ENCODE measurements at regions not wholly inside any gene's neighbourhood (a gene's known extent, or its start where the extent isn't known, plus 50 kb on each side); places are given as distances from the start of the nearest gene placed in this dataset.

DNA sequence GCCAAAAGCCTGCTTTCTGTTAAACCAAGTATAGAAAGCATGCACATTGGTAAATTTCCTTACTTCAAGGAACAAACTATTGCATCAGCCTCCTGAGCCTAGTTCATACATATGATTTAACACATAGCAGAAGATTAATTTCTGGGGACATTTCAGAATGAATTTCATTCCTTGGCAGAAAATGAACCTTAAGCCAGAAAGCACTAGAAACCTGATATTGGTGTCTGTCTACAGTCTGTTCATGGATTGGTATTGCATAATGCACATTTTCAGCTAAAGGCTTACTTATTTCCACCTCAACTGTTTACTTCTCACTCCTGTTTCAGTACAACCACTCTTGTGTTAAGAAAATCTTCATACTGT lies 1471.8 kb upstream of the NUDT12 start:
- no peaks in the 10 kb centered on the region for H3K27me3 ChIP-seq (replicated peaks; ENCODE audit: insufficient read depth)
- TF ChIP-seq, protein P1, sequence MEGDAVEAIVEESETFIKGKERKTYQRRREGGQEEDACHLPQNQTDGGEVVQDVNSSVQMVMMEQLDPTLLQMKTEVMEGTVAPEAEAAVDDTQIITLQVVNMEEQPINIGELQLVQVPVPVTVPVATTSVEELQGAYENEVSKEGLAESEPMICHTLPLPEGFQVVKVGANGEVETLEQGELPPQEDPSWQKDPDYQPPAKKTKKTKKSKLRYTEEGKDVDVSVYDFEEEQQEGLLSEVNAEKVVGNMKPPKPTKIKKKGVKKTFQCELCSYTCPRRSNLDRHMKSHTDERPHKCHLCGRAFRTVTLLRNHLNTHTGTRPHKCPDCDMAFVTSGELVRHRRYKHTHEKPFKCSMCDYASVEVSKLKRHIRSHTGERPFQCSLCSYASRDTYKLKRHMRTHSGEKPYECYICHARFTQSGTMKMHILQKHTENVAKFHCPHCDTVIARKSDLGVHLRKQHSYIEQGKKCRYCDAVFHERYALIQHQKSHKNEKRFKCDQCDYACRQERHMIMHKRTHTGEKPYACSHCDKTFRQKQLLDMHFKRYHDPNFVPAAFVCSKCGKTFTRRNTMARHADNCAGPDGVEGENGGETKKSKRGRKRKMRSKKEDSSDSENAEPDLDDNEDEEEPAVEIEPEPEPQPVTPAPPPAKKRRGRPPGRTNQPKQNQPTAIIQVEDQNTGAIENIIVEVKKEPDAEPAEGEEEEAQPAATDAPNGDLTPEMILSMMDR (IDR thresholded peaks at IDR 0.05), result no peak
- no peak for TF ChIP-seq POLR2A (IDR thresholded peaks at IDR 0.05)
- no peak for TF ChIP-seq POLR2AphosphoS5 (IDR thresholded peaks at IDR 0.05)
- H3K4me1 ChIP-seq (replicated peaks), result no peaks in the 10 kb centered on the region
- H3K9me3 ChIP-seq, result no peaks in the 10 kb centered on the region
- H3K4me3 ChIP-seq, result no peak overlapping the region
- DNase-seq (ENCODE audit: low spot score), result no peak
- intact Hi-C loops (cut with DNase I), result no loop called here
- H3K36me3 ChIP-seq, result no peaks in the 10 kb centered on the region
- H3K27ac ChIP-seq, result no peak overlapping the region

DNA sequence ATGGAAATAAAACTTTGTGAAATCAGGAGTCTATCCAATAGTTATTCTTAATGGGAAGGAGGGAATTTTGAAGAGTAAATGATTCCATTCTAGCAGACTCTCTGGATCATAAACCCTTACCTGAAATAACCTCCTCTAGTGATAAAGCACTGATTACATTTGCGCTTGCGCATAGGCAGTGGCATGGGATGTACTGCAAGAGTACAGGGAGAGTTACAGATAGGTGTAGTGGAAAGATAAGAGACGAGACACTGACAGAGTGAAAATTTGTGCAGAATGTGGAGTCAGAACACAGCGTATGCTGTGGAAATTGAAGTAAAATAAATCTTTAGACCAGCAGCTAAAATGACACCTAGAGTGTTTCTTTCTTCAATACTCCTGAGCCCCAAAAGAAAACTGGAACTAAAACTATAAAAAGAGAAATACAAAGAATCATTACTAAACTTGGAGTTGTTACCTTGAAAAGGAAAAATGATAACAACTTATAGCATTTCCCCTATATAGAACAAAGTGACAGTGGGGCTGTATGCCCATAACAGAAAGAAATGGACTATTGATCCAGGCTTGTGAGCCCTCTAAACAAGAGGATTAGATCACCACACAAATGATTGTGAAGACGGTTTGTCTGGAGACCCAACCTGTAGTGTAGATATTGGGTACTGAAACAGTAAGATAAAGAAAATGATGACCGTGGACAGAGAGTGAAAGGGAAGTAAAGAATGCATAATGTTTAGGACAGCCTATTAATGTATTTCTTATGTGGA lies 1471.2 kb upstream of the NUDT12 start:
- no peak for DNase-seq (ENCODE audit: low spot score)
- no peaks in the 10 kb centered on the region for H3K36me3 ChIP-seq
- no peak overlapping the region for H3K4me3 ChIP-seq
- no peaks in the 10 kb centered on the region for H3K4me1 ChIP-seq (replicated peaks)
- no peaks in the 10 kb centered on the region for H3K9me3 ChIP-seq
- no peak overlapping the region for H3K27ac ChIP-seq
- 86% methylated on average over 6 of the region's 6 CpGs for WGBS
- no peaks in the 10 kb centered on the region for H3K27me3 ChIP-seq (replicated peaks; ENCODE audit: insufficient read depth)
- intact Hi-C loops (cut with DNase I), result no loop called here
- TF ChIP-seq, protein P1 (IDR thresholded peaks at IDR 0.05), result no peak
- TF ChIP-seq POLR2A (IDR thresholded peaks at IDR 0.05) (no peak), POLR2AphosphoS5 (IDR thresholded peaks at IDR 0.05) (no peak)

DNA sequence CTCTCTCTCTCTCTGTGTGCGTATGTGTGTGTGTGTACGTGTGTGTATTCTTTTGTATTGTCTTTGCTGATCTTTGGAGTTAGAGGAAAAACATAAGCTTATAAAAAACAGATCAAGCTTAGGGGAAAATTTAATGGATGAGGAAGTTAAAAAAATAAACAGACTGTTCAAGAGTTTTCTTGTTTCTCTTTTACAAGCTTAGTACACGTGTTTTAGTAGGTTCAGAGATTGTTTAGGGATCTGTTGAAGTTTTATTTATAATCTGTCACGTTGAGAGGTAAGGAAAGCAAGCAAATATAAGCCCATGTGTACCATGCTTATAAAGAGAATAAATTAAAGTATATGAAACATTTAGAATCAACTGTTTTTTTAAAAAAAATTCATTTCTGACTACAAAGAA lies 1470.3 kb upstream of the NUDT12 start:
- H3K9me3 ChIP-seq, result no peaks in the 10 kb centered on the region
- no peaks in the 10 kb centered on the region for H3K36me3 ChIP-seq
- H3K27me3 ChIP-seq (replicated peaks; ENCODE audit: insufficient read depth), result no peaks in the 10 kb centered on the region
- H3K4me3 ChIP-seq, result no peak overlapping the region
- intact Hi-C loops (cut with DNase I), result no loop called here
- TF ChIP-seq POLR2AphosphoS5 (IDR thresholded peaks at IDR 0.05) (no peak), POLR2A (IDR thresholded peaks at IDR 0.05) (no peak)
- TF ChIP-seq, protein P1 (IDR thresholded peaks at IDR 0.05), result no peak
- 11% methylated on average over 4 of the region's 4 CpGs for WGBS
- H3K27ac ChIP-seq, result no peak overlapping the region
- no peaks in the 10 kb centered on the region for H3K4me1 ChIP-seq (replicated peaks)
- DNase-seq (ENCODE audit: low spot score), result no peak

DNA sequence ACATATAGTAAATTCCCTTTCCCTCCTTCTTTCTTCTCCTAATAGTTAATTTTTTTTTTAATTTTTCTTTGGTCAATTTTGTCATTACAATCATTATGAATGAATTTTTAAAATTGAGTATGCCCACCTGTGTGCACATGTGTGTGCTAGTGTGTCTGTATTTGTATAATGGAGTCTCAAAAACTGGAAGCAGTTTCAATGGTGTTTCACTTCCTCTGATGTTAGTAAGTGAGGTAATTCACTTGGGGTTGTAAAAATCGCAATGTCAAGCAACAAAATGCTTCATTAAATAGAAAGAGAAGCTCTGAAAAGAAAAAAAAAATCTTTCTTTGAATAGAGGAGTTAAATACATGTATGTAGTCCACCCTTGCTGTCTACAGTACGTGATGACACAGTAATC lies 1467.6 kb upstream of the NUDT12 start:
- 45% methylated on average over 2 of the region's 2 CpGs for WGBS
- intact Hi-C loops (cut with DNase I), result no loop called here
- no peaks in the 10 kb centered on the region for H3K9me3 ChIP-seq
- TF ChIP-seq POLR2A (IDR thresholded peaks at IDR 0.05) (no peak), POLR2AphosphoS5 (IDR thresholded peaks at IDR 0.05) (no peak)
- TF ChIP-seq, protein P1 (IDR thresholded peaks at IDR 0.05), result no peak
- H3K27me3 ChIP-seq (replicated peaks; ENCODE audit: insufficient read depth), result no peaks in the 10 kb centered on the region
- no peak for DNase-seq (ENCODE audit: low spot score)
- H3K4me1 ChIP-seq (replicated peaks), result no peaks in the 10 kb centered on the region
- no peaks in the 10 kb centered on the region for H3K36me3 ChIP-seq
- no peak overlapping the region for H3K27ac ChIP-seq
- no peak overlapping the region for H3K4me3 ChIP-seq

DNA sequence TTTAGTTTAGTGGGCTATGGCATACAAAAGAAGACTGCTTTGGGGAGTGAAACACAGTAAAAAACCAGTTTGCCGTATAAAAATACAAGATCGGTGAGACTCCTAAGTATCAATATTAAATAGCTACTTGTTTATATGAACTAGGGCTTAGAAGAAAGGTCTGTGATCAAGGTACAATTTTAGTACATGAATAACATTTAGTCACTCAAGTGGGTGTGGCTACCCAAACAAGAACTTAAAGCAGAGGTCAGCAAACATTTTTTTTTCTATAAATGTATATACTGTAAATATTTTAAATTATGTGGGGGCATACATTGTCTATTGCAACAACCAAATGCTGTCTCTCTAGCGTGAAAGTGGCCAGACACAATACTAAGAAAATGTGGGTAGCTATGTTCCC lies 1452.5 kb upstream of the NUDT12 start:
- no peak overlapping the region for H3K27ac ChIP-seq
- H3K4me3 ChIP-seq, result no peak overlapping the region
- H3K9me3 ChIP-seq, result no peaks in the 10 kb centered on the region
- TF ChIP-seq POLR2A (IDR thresholded peaks at IDR 0.05) (no peak), POLR2AphosphoS5 (IDR thresholded peaks at IDR 0.05) (no peak)
- TF ChIP-seq, protein P1 (IDR thresholded peaks at IDR 0.05), result no peak
- no peaks in the 10 kb centered on the region for H3K27me3 ChIP-seq (replicated peaks; ENCODE audit: insufficient read depth)
- 87% methylated on average over 3 of the region's 3 CpGs for WGBS
- no peak for DNase-seq (ENCODE audit: low spot score)
- intact Hi-C loops (cut with DNase I), result no loop called here
- H3K36me3 ChIP-seq, result no peaks in the 10 kb centered on the region
- no peaks in the 10 kb centered on the region for H3K4me1 ChIP-seq (replicated peaks)
